ENCODE measurements at regions not wholly inside any gene's neighbourhood (a gene's known extent, or its start where the extent isn't known, plus 50 kb on each side); places are given as distances from the start of the nearest gene placed in this dataset.

DNA sequence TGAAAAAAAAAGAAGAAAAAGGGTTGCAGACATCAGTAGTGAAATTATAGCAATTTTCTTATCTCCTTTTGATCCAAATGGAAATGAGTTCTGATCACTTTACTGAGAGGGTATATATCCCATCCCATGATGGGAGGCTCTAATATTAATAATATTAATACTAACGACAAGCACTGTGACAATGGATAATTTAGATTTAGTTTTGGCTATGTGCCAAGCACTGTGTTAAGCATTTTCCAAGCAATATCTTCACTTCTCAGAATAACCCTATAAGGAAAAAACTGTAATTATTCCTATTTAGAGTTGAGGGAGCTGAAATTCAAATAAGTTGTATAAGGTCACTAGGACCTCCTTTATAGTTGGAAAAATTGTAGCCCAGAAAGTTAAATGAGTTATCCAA lies 58.4 kb upstream of the ASTN2 start:
- ChIA-PET CTCF (no interaction called here), POLR2A (no interaction called here)
- H3K36me3 ChIP-seq (ENCODE audit: control insufficient read depth, insufficient read depth, low read length), result no peaks in the 10 kb centered on the region
- no peak for DNase-seq
- TF ChIP-seq, protein P1, sequence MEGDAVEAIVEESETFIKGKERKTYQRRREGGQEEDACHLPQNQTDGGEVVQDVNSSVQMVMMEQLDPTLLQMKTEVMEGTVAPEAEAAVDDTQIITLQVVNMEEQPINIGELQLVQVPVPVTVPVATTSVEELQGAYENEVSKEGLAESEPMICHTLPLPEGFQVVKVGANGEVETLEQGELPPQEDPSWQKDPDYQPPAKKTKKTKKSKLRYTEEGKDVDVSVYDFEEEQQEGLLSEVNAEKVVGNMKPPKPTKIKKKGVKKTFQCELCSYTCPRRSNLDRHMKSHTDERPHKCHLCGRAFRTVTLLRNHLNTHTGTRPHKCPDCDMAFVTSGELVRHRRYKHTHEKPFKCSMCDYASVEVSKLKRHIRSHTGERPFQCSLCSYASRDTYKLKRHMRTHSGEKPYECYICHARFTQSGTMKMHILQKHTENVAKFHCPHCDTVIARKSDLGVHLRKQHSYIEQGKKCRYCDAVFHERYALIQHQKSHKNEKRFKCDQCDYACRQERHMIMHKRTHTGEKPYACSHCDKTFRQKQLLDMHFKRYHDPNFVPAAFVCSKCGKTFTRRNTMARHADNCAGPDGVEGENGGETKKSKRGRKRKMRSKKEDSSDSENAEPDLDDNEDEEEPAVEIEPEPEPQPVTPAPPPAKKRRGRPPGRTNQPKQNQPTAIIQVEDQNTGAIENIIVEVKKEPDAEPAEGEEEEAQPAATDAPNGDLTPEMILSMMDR (IDR thresholded peaks at IDR 0.05; ENCODE audit: insufficient read depth in 1 of 2, low read depth in 1 of 2, low read length in 1 of 2, severe bottlenecking in 1 of 2, unreplicated experiment in 1 of 2), result no peak
- H3K27me3 ChIP-seq (replicated peaks; ENCODE audit: control insufficient read depth, insufficient read depth, low read length), result no peaks in the 10 kb centered on the region
- Mint-ChIP-seq H3K27me3 (ENCODE audit: insufficient read depth, unreplicated experiment) (peaks cover 4% of the 10 kb centered on the region), H3K9me3 (ENCODE audit: unreplicated experiment) (no peaks in the 10 kb centered on the region), H3K4me3 (ENCODE audit: unreplicated experiment) (no peak overlapping the region), H3K4me1 (ENCODE audit: low read depth, unreplicated experiment) (no peaks in the 10 kb centered on the region), H3K36me3 (ENCODE audit: insufficient read depth, unreplicated experiment) (no peaks in the 10 kb centered on the region), H3K27ac (ENCODE audit: unreplicated experiment) (no peak overlapping the region)
- H3K4me3 ChIP-seq (ENCODE audit: low read depth, low read length), result no peak overlapping the region
- no TSS peak for BruUV-seq (replicated peaks)
- no peaks in the 10 kb centered on the region for H3K9me3 ChIP-seq
- H3K4me1 ChIP-seq, result no peaks in the 10 kb centered on the region
- intact Hi-C loops (cut with micrococcal nuclease; ENCODE audit: unreplicated experiment), result no loop called here

DNA sequence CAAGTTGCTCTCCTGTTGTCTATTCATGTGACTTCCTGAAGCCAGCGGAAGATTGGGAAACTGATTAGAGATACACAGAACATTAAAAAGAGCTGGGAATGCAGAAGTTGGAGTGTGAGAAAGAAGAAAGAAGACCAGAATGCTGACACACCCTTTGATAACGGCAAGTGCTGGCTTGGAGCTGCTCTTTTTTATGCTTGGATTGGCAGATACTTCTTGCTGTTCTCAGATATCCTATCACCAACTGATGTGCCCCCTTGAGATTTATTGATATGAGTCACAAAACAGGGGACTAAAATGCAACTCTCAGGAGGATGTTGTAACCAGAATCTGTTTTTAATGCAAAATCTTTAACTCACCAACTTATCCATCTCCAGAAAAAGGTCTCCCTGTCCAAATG lies 56.0 kb upstream of the ASTN2 start:
- no peaks in the 10 kb centered on the region for H3K36me3 ChIP-seq (ENCODE audit: control insufficient read depth, insufficient read depth, low read length)
- no TSS peak for BruUV-seq (replicated peaks)
- no peaks in the 10 kb centered on the region for H3K4me1 ChIP-seq
- CTCF ChIA-PET, result no interaction called here
- no peaks in the 10 kb centered on the region for H3K9me3 Mint-ChIP-seq (ENCODE audit: unreplicated experiment)
- H3K27ac Mint-ChIP-seq (ENCODE audit: unreplicated experiment), result no peak overlapping the region
- H3K4me1 Mint-ChIP-seq (ENCODE audit: low read depth, unreplicated experiment), result no peaks in the 10 kb centered on the region
- H3K27me3 ChIP-seq (replicated peaks; ENCODE audit: control insufficient read depth, insufficient read depth, low read length), result no peaks in the 10 kb centered on the region
- H3K4me3 ChIP-seq (ENCODE audit: low read depth, low read length), result no peak overlapping the region
- no peak overlapping the region for H3K4me3 Mint-ChIP-seq (ENCODE audit: unreplicated experiment)
- H3K9me3 ChIP-seq, result no peaks in the 10 kb centered on the region
- POLR2A ChIA-PET, result interaction anchor here (0.7 kb wide), 1 partner anchor 866 kb away, joined by 3 read pairs; no protein-coding TSS in a partner anchor
- no peaks in the 10 kb centered on the region for H3K36me3 Mint-ChIP-seq (ENCODE audit: insufficient read depth, unreplicated experiment)
- TF ChIP-seq, protein P1 (IDR thresholded peaks at IDR 0.05; ENCODE audit: insufficient read depth in 1 of 2, low read depth in 1 of 2, low read length in 1 of 2, severe bottlenecking in 1 of 2, unreplicated experiment in 1 of 2), result no peak
- no peak for DNase-seq
- intact Hi-C loops (cut with micrococcal nuclease; ENCODE audit: unreplicated experiment), result no loop called here
- H3K27me3 Mint-ChIP-seq (ENCODE audit: insufficient read depth, unreplicated experiment), result peaks cover 6% of the 10 kb centered on the region

- TF ChIP-seq, protein P1 (IDR thresholded peaks at IDR 0.05; ENCODE audit: insufficient read depth in 1 of 2, low read depth in 1 of 2, low read length in 1 of 2, severe bottlenecking in 1 of 2, unreplicated experiment in 1 of 2), result no peak
- intact Hi-C loops (cut with micrococcal nuclease; ENCODE audit: unreplicated experiment), result no loop called here
- Mint-ChIP-seq H3K36me3 (ENCODE audit: insufficient read depth, unreplicated experiment) (no peaks in the 10 kb centered on the region), H3K27me3 (ENCODE audit: insufficient read depth, unreplicated experiment) (peaks cover 8% of the 10 kb centered on the region), H3K4me1 (ENCODE audit: low read depth, unreplicated experiment) (no peaks in the 10 kb centered on the region), H3K4me3 (ENCODE audit: unreplicated experiment) (no peak overlapping the region), H3K27ac (ENCODE audit: unreplicated experiment) (no peak overlapping the region), H3K9me3 (ENCODE audit: unreplicated experiment) (no peaks in the 10 kb centered on the region)
- no peak overlapping the region for H3K4me3 ChIP-seq (ENCODE audit: low read depth, low read length)
- no peaks in the 10 kb centered on the region for H3K4me1 ChIP-seq
- H3K27me3 ChIP-seq (replicated peaks; ENCODE audit: control insufficient read depth, insufficient read depth, low read length), result no peaks in the 10 kb centered on the region
- H3K36me3 ChIP-seq (ENCODE audit: control insufficient read depth, insufficient read depth, low read length), result no peaks in the 10 kb centered on the region
- BruUV-seq (replicated peaks), result no TSS peak
- POLR2A ChIA-PET, result interaction anchor here (0.7 kb wide), 1 partner anchor 866 kb away, joined by 3 read pairs; no protein-coding TSS in a partner anchor
- no peaks in the 10 kb centered on the region for H3K9me3 ChIP-seq
- CTCF ChIA-PET, result no interaction called here
- no peak for DNase-seq
Measured at GRCh38 chr9:117470455-117470854, 55.6 kb upstream of the ASTN2 start.

All from Caco-2 (cell line).